Osteoblast (primary cell): ENCODE measurements at regions not wholly inside any gene's neighbourhood (a gene's known extent, or its start where the extent isn't known, plus 50 kb on each side); places are given as distances from the start of the nearest gene placed in this dataset.

Experiments
- DNase-seq: peaks from one replicate; pipeline ENCODE4 v3.0.0; 2011; ENCODE audit warnings: low spot score, mixed read lengths; ENCODE audit not compliant: insufficient read length; ENCODE audit errors: missing footprints
- H2AFZ ChIP-seq: 2 replicates; pipeline ENCODE4 v1.6.0; 2011; ENCODE audit warnings: mild to moderate bottlenecking, low read length
- H3K27ac ChIP-seq: 2 replicates; pipeline ENCODE4 v1.5.1; 2011; ENCODE audit warnings: mild to moderate bottlenecking, low read depth, low read length, moderate library complexity
- H3K27me3 ChIP-seq: 2 replicates; pipeline ENCODE4 v1.6.0; 2012; ENCODE audit warnings: mild to moderate bottlenecking, control low read depth, inconsistent platforms, low read length, moderate library complexity; ENCODE audit not compliant: insufficient read depth
- H3K36me3 ChIP-seq: 2 replicates; pipeline ENCODE4 v1.5.1; 2011; ENCODE audit warnings: mild to moderate bottlenecking, low read length, control low read depth, moderate library complexity; ENCODE audit not compliant: insufficient read depth
- H3K4me1 ChIP-seq: 2 replicates; pipeline ENCODE4 v1.5.1; 2011; ENCODE audit warnings: mild to moderate bottlenecking, low read length, control low read depth, moderate library complexity; ENCODE audit not compliant: insufficient read depth
- H3K4me2 ChIP-seq: 2 replicates; pipeline ENCODE4 v1.6.0; 2011; ENCODE audit warnings: mild to moderate bottlenecking, low read length; ENCODE audit not compliant: insufficient read depth
- H3K4me3 ChIP-seq: fragments of 200-600 bp; sonication (generic); 3 replicates; pipeline ENCODE4 v1.5.1; 2012; ENCODE audit warnings: mild to moderate bottlenecking, low read length, inconsistent platforms; ENCODE audit not compliant: insufficient read depth
- H3K79me2 ChIP-seq: 2 replicates; pipeline ENCODE4 v1.6.0; 2012; ENCODE audit warnings: mild to moderate bottlenecking, low read length, control low read depth, inconsistent platforms; ENCODE audit not compliant: insufficient read depth
- H3K9me3 ChIP-seq: 2 replicates; pipeline ENCODE4 v1.5.1; 2011; ENCODE audit warnings: low read depth, low read length, control low read depth
- H4K20me1 ChIP-seq: 2 replicates; pipeline ENCODE4 v1.6.0; 2012; ENCODE audit warnings: mild to moderate bottlenecking, low read length, control low read depth; ENCODE audit not compliant: insufficient read depth
- TF ChIP-seq, protein P1 (sequence below): IDR thresholded peaks from 2 replicates; pipeline ENCODE4 v1.5.1; 2011; ENCODE audit warnings: mild to moderate bottlenecking, low read depth, low read length, moderate library complexity; ENCODE audit errors: extremely low read depth

DNA sequence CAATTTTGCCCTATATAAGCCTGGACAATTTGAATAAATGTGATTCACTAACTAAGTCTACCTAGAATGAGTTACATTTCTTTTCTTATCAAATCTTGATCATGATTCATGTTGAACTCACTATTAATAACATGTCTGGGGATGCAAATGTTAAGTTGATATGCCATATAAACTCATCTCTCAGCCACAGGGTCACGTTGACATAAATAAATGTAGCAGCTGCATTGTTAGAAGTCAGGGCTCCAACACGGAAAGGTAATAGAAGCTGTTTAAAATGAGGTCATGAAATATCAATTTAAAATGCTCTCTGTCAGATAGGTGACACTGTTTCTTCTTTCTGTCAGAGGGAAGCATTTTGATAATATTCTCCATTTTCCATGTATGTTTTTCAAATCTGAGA is 521.9 kb downstream of the CCDC85A start:
- Histone ChIP-seq H3K4me3 (no peak overlapping the region), H3K79me2 (no peaks in the 10 kb centered on the region), H4K20me1 (no peaks in the 10 kb centered on the region), H2AFZ (no peak overlapping the region), H3K9me3 (no peaks in the 10 kb centered on the region), H3K27me3 (no peaks in the 10 kb centered on the region), H3K4me1 (no peaks in the 10 kb centered on the region), H3K36me3 (no peaks in the 10 kb centered on the region), H3K4me2 (no peak overlapping the region), H3K27ac (no peak overlapping the region)
- TF ChIP-seq, protein P1, sequence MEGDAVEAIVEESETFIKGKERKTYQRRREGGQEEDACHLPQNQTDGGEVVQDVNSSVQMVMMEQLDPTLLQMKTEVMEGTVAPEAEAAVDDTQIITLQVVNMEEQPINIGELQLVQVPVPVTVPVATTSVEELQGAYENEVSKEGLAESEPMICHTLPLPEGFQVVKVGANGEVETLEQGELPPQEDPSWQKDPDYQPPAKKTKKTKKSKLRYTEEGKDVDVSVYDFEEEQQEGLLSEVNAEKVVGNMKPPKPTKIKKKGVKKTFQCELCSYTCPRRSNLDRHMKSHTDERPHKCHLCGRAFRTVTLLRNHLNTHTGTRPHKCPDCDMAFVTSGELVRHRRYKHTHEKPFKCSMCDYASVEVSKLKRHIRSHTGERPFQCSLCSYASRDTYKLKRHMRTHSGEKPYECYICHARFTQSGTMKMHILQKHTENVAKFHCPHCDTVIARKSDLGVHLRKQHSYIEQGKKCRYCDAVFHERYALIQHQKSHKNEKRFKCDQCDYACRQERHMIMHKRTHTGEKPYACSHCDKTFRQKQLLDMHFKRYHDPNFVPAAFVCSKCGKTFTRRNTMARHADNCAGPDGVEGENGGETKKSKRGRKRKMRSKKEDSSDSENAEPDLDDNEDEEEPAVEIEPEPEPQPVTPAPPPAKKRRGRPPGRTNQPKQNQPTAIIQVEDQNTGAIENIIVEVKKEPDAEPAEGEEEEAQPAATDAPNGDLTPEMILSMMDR: no peak
- DNase-seq: no peak

DNA sequence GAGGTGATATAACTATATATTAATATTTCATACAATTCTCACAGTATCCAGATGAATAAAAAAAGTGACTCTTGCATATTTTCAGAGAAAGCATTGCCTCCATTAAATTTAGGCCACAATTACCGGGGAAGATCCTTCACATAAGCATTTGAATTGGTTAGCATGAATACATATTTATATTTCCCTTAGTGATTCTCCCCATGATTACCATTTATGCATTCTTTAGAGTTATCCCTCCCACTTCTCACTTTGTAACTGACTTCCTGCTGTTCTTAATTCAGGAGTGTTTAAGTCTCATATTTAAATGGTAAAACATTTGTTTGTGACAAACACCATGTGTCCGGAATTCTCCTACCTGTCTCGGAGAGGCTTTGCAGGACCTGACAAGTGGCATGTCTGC is 523.4 kb downstream of the CCDC85A start:
- H3K27ac ChIP-seq: no peak overlapping the region
- H3K4me3 ChIP-seq: no peak overlapping the region
- DNase-seq: no peak
- H3K4me2 ChIP-seq: no peak overlapping the region
- no peaks in the 10 kb centered on the region for H4K20me1 ChIP-seq
- no peaks in the 10 kb centered on the region for H3K4me1 ChIP-seq
- no peaks in the 10 kb centered on the region for H3K36me3 ChIP-seq
- TF ChIP-seq, protein P1: no peak
- no peak overlapping the region for H2AFZ ChIP-seq
- no peaks in the 10 kb centered on the region for H3K79me2 ChIP-seq
- H3K27me3 ChIP-seq: no peaks in the 10 kb centered on the region
- no peaks in the 10 kb centered on the region for H3K9me3 ChIP-seq

DNA sequence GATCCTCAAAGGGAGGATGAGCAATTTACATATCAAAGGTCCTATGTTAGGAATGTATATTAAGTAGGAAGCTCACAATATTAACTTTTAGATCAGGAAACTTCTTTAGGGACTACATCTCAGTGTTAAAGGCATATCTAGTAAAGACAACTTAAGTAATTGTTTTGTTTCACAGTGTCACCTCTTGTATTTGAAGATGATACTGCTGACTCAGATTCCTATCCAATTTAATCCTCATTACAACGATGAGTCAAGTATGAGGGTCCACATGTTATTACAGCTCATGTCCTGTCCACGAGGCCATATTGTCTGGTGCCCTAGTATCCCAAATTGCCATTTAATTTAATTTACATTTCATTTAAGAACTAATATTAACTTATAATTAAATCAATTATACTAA is 523.9 kb downstream of the CCDC85A start:
- Histone ChIP-seq H3K9me3 (no peaks in the 10 kb centered on the region), H4K20me1 (no peaks in the 10 kb centered on the region), H3K4me2 (no peak overlapping the region), H3K36me3 (no peaks in the 10 kb centered on the region), H3K4me3 (no peak overlapping the region), H3K4me1 (no peaks in the 10 kb centered on the region), H2AFZ (no peak overlapping the region), H3K27me3 (no peaks in the 10 kb centered on the region), H3K79me2 (no peaks in the 10 kb centered on the region), H3K27ac (no peak overlapping the region)
- TF ChIP-seq, protein P1: no peak
- DNase-seq: no peak

DNA sequence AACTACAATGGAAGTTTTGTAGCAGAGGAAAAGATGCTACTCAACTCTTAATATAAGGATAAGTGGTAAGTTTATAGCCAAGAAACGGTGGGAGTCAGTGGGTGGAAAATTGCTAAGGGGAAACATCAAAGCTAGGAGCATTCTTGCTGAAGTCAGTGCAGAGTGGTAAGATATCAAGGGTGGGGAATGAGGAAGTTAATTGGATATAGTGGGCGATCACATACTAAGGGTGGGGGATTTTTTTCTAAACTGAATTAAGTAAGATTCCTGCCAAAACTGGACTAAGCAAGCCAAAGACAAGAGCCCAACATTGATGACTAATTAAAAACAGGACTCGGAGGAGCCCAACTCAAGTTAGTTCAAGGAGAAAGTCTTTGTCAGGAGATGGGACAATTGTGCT is 525.4 kb downstream of the CCDC85A start:
- DNase-seq: no peak

More for the DNA sequence above, 525.4 kb downstream of the CCDC85A start:
- Histone ChIP-seq H3K27ac (no peak overlapping the region), H3K9me3 (no peaks in the 10 kb centered on the region), H3K36me3 (no peaks in the 10 kb centered on the region), H3K4me3 (no peak overlapping the region), H3K4me2 (no peak overlapping the region), H3K4me1 (peaks cover 2% of the 10 kb centered on the region), H3K27me3 (no peaks in the 10 kb centered on the region), H4K20me1 (no peaks in the 10 kb centered on the region), H3K79me2 (no peaks in the 10 kb centered on the region), H2AFZ (no peak overlapping the region)
- TF ChIP-seq, protein P1: no peak
